ENCODE measurements at regions not wholly inside any gene's neighbourhood (a gene's known extent, or its start where the extent isn't known, plus 50 kb on each side); places are given as distances from the start of the nearest gene placed in this dataset.

DNA sequence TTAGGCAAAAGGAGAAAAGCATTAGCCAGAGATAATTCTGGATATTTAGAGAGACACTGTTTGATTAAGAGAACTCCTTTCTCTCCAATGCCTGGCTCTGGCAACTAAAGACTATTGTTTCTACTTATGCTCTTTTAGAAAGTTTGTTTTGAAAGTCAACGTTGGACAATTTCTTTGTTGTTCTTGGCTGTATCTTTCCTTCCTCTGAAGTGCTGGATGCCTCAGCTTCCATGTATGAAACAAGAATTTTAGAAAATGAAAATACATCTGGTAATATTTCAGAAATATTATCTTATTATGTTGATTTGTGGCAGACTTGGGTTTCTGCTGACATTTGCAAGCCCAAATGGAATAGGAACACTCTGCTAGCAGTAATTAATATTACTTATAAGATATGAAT is 382.6 kb downstream of the SNAPC1 start:
- TF ChIP-seq, protein P1, sequence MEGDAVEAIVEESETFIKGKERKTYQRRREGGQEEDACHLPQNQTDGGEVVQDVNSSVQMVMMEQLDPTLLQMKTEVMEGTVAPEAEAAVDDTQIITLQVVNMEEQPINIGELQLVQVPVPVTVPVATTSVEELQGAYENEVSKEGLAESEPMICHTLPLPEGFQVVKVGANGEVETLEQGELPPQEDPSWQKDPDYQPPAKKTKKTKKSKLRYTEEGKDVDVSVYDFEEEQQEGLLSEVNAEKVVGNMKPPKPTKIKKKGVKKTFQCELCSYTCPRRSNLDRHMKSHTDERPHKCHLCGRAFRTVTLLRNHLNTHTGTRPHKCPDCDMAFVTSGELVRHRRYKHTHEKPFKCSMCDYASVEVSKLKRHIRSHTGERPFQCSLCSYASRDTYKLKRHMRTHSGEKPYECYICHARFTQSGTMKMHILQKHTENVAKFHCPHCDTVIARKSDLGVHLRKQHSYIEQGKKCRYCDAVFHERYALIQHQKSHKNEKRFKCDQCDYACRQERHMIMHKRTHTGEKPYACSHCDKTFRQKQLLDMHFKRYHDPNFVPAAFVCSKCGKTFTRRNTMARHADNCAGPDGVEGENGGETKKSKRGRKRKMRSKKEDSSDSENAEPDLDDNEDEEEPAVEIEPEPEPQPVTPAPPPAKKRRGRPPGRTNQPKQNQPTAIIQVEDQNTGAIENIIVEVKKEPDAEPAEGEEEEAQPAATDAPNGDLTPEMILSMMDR (IDR thresholded peaks at IDR 0.05), result no peak
- TF ChIP-seq POLR2AphosphoS5 (IDR thresholded peaks at IDR 0.05; ENCODE audit: insufficient read depth in 1 of 2, low read depth in 1 of 2), result no peak

All from vagina (tissue), 2 donors.